GM18951 (cell line): ENCODE measurements at regions not wholly inside any gene's neighbourhood (a gene's known extent, or its start where the extent isn't known, plus 50 kb on each side); places are given as distances from the start of the nearest gene placed in this dataset.

Experiments
- POLR2A ChIP-seq: IDR thresholded peaks from 4 replicates; pipeline ENCODE4 v1.6.1; 2011; ENCODE audit warnings: mild to moderate bottlenecking; ENCODE audit not compliant: insufficient read length, insufficient read depth; ENCODE audit errors: extremely low read depth
- in situ Hi-C: fragments of 300-500 bp; cut with MboI; formaldehyde crosslinking; loops from one replicate; pipeline ENCODE4 v1.12.0; 2022; ENCODE audit warnings: low sequenced_read_pairs, mixed read lengths, inconsistent platforms; ENCODE audit not compliant: unreplicated experiment

- no peak for TF ChIP-seq POLR2A
Measured at GRCh38 chr21:16579538-16579937, 849.8 kb downstream of the USP25 start.

GRCh38 chr21:16580661-16581060, 850.9 kb downstream of the USP25 start:
- no peak for TF ChIP-seq POLR2A
- in situ Hi-C loops = no loop called here

More at GRCh38 chr21:16579538-16579937, 849.8 kb downstream of the USP25 start:
- in situ Hi-C loops = no loop called here

GRCh38 chr21:16583556-16583955, 853.8 kb downstream of the USP25 start:
- in situ Hi-C loops = no loop called here
- no peak for TF ChIP-seq POLR2A

GRCh38 chr21:16584756-16585155, 855.0 kb downstream of the USP25 start:
- TF ChIP-seq POLR2A = no peak
- in situ Hi-C loops = no loop called here

GRCh38 chr21:16585896-16586295, 856.1 kb downstream of the USP25 start:
- no peak for TF ChIP-seq POLR2A
- in situ Hi-C loops = no loop called here

- TF ChIP-seq POLR2A = no peak
- in situ Hi-C loops = no loop called here
Measured at GRCh38 chr21:16587141-16587581, 857.4 kb downstream of the USP25 start.

- in situ Hi-C loops = no loop called here
- no peak for TF ChIP-seq POLR2A
Measured at GRCh38 chr21:16587681-16588375, 858.0 kb downstream of the USP25 start.

- TF ChIP-seq POLR2A = no peak
- in situ Hi-C loops = no loop called here
Measured at GRCh38 chr21:16588433-16588860, 858.7 kb downstream of the USP25 start.

- no peak for TF ChIP-seq POLR2A
- in situ Hi-C loops = no loop called here
Measured at GRCh38 chr21:16589006-16589898, 859.5 kb downstream of the USP25 start.

GRCh38 chr21:16590186-16590585, 860.4 kb downstream of the USP25 start:
- in situ Hi-C loops = no loop called here
- no peak for TF ChIP-seq POLR2A

GRCh38 chr21:16590641-16591292, 861.0 kb downstream of the USP25 start:
- in situ Hi-C loops = no loop called here
- TF ChIP-seq POLR2A = no peak

- no peak for TF ChIP-seq POLR2A
- in situ Hi-C loops = no loop called here
Measured at GRCh38 chr21:16592381-16592780, 862.6 kb downstream of the USP25 start.

GRCh38 chr21:16594191-16594590, 864.4 kb downstream of the USP25 start:
- in situ Hi-C loops = no loop called here
- TF ChIP-seq POLR2A = no peak
